ENCODE measurements at regions not wholly inside any gene's neighbourhood (a gene's known extent, or its start where the extent isn't known, plus 50 kb on each side); places are given as distances from the start of the nearest gene placed in this dataset.

GRCh38 chr2:17106418-17106817 lies 411.8 kb downstream of the RAD51AP2 start:
- TF ChIP-seq CTCF (IDR thresholded peaks at IDR 0.05) (no peak), POLR2A (IDR thresholded peaks at IDR 0.05) (no peak), POLR2AphosphoS5 (IDR thresholded peaks at IDR 0.05) (no peak)
